Spleen (tissue), 7 donors: ENCODE measurements at regions not wholly inside any gene's neighbourhood (a gene's known extent, or its start where the extent isn't known, plus 50 kb on each side); places are given as distances from the start of the nearest gene placed in this dataset.
"Not testable (repeated sequence)": the region's sequence is repeated elsewhere in the genome, so short reads cannot be mapped to it uniquely, and the experiment has no call there.

Source experiments
- CTCF ChIP-seq, 11 experiments: fragments of 200-600 bp in 7 of 11; fragments of 450-650 bp in 4 of 11; sonication (generic) in 4 of 11; IDR thresholded peaks in 8 of 11; conservative IDR thresholded peaks in 3 of 11; 1 replicate in 7 of 11; 2 replicates in 4 of 11; pipeline versions ENCODE4 v1.4.0 to v1.8.0; 2016 to 2021; ENCODE audit warnings: antibody characterized with exemption in 11 of 11, inconsistent platforms in 4 of 11, mild to moderate bottlenecking in 1 of 11
- POLR2A ChIP-seq, 3 donors: fragments of 450-650 bp; IDR thresholded peaks; one replicate each; pipeline ENCODE4 v1.5.1; 2017; ENCODE audit warnings: antibody characterized with exemption in 3 of 3, mild to moderate bottlenecking in 1 of 3
- POLR2AphosphoS5 ChIP-seq, 3 donors: sonication (generic); formaldehyde crosslinking; IDR thresholded peaks; one replicate each; pipeline ENCODE4 v1.5.1; 2017; ENCODE audit warnings: antibody characterized with exemption in 3 of 3
- donor health status: DM: no; HTN: no; CAD: no; lungs with moderate emphysema.
- donor health status: DM: no; HTN: no; CAD: no.
- donor health status: DM: no; HTN: no; CAD: no.

DNA sequence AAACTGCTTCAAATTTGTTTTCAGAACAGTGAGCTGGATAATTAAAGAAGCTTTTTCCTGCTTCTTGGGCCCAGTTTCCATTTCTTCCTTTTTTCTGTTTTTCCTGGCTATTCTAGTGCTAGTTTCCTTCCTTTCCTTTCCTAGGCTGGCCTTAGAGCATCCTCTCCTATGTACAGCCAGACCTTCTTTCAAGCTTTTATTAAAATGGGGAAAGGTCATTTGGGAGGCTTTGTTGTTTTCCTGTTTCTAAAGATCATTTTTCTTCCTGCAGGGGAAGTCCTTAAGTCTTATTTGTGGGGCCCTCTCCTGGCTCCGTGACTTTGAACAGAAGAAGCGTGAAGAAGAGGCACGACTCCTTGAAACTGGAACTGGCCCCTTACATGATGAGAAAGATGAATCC, 85.2 kb upstream of the PZP start:
- TF ChIP-seq CTCF (IDR thresholded peaks at IDR 0.05 in 8 of 11, conservative IDR thresholded peaks at IDR 0.05 in 3 of 11); POLR2A (IDR thresholded peaks at IDR 0.05); POLR2AphosphoS5 (IDR thresholded peaks at IDR 0.05): not testable (repeated sequence)
